ENCODE measurements at regions not wholly inside any gene's neighbourhood (a gene's known extent, or its start where the extent isn't known, plus 50 kb on each side); places are given as distances from the start of the nearest gene placed in this dataset.

- Histone ChIP-seq H4K20me1 (ENCODE audit: insufficient read depth, low read length) (no peaks in the 10 kb centered on the region), H2AFZ (ENCODE audit: low read length) (no peak overlapping the region), H3K79me2 (ENCODE audit: insufficient read depth, low read depth, low read length) (no peaks in the 10 kb centered on the region), H3K4me1 (ENCODE audit: insufficient read depth, low read length, poor library complexity, severe bottlenecking) (no peaks in the 10 kb centered on the region), H3K36me3 (ENCODE audit: insufficient read depth, low read length) (no peaks in the 10 kb centered on the region), H3K4me2 (ENCODE audit: low read length) (no peak overlapping the region), H3K27ac (ENCODE audit: low read depth, low read length, poor library complexity, severe bottlenecking) (no peak overlapping the region), H3K9me3 (ENCODE audit: low read length) (no peaks in the 10 kb centered on the region), H3K9me2 (ENCODE audit: insufficient read depth, low read length) (no peaks in the 10 kb centered on the region), H3K4me3 (ENCODE audit: low read depth, low read length, poor library complexity, severe bottlenecking) (no peak overlapping the region)
- BruUV-seq (replicated peaks), result no TSS peak
- POLR2A ChIA-PET, result no interaction called here
- no peak for TF ChIP-seq CTCF (conservative IDR thresholded peaks at IDR 0.05; ENCODE audit: low read length)
- TF ChIP-seq EZH2phosphoT487 (IDR thresholded peaks at IDR 0.05; ENCODE audit: borderline replicate concordance, low read depth, low read length), result no peak
- no peak for DNase-seq (ENCODE audit: low spot score)
- CTCF ChIA-PET (ENCODE audit: unreplicated experiment), result no interaction called here
- intact Hi-C loops (cut with micrococcal nuclease; ENCODE audit: unreplicated experiment), result no loop called here
Measured at GRCh38 chr3:79906106-79906505, 138.3 kb upstream of the ROBO1 start.

- Histone ChIP-seq H4K20me1 (ENCODE audit: insufficient read depth, low read length) (no peaks in the 10 kb centered on the region), H2AFZ (ENCODE audit: low read length) (no peak overlapping the region), H3K9me3 (ENCODE audit: low read length) (no peaks in the 10 kb centered on the region), H3K4me2 (ENCODE audit: low read length) (no peak overlapping the region), H3K4me1 (ENCODE audit: insufficient read depth, low read length, poor library complexity, severe bottlenecking) (no peaks in the 10 kb centered on the region), H3K4me3 (ENCODE audit: low read depth, low read length, poor library complexity, severe bottlenecking) (no peak overlapping the region), H3K36me3 (ENCODE audit: insufficient read depth, low read length) (no peaks in the 10 kb centered on the region), H3K9me2 (ENCODE audit: insufficient read depth, low read length) (no peaks in the 10 kb centered on the region), H3K79me2 (ENCODE audit: insufficient read depth, low read depth, low read length) (no peaks in the 10 kb centered on the region), H3K27ac (ENCODE audit: low read depth, low read length, poor library complexity, severe bottlenecking) (no peak overlapping the region)
- no peak for DNase-seq (ENCODE audit: low spot score)
- ChIA-PET CTCF (ENCODE audit: unreplicated experiment) (no interaction called here), POLR2A (interaction anchor here (0.7 kb wide), 1 partner anchor 97 kb away, joined by 3 read pairs; no protein-coding TSS in a partner anchor)
- intact Hi-C loops (cut with micrococcal nuclease; ENCODE audit: unreplicated experiment), result no loop called here
- no peak for TF ChIP-seq EZH2phosphoT487 (IDR thresholded peaks at IDR 0.05; ENCODE audit: borderline replicate concordance, low read depth, low read length)
- no peak for TF ChIP-seq CTCF (conservative IDR thresholded peaks at IDR 0.05; ENCODE audit: low read length)
- no TSS peak for BruUV-seq (replicated peaks)
Measured at GRCh38 chr3:79902151-79902550, 134.4 kb upstream of the ROBO1 start.

- no peaks in the 10 kb centered on the region for H3K36me3 ChIP-seq (ENCODE audit: insufficient read depth, low read length)
- intact Hi-C loops (cut with micrococcal nuclease; ENCODE audit: unreplicated experiment), result no loop called here
Measured at GRCh38 chr3:79898907-79899306, 131.1 kb upstream of the ROBO1 start.

More at GRCh38 chr3:79898907-79899306, 131.1 kb upstream of the ROBO1 start:
- TF ChIP-seq EZH2phosphoT487 (IDR thresholded peaks at IDR 0.05; ENCODE audit: borderline replicate concordance, low read depth, low read length), result no peak
- TF ChIP-seq CTCF (conservative IDR thresholded peaks at IDR 0.05; ENCODE audit: low read length), result no peak
- Histone ChIP-seq H3K4me2 (ENCODE audit: low read length) (no peak overlapping the region), H3K4me1 (ENCODE audit: insufficient read depth, low read length, poor library complexity, severe bottlenecking) (no peaks in the 10 kb centered on the region), H3K9me2 (ENCODE audit: insufficient read depth, low read length) (no peaks in the 10 kb centered on the region), H3K79me2 (ENCODE audit: insufficient read depth, low read depth, low read length) (no peaks in the 10 kb centered on the region), H3K27ac (ENCODE audit: low read depth, low read length, poor library complexity, severe bottlenecking) (no peak overlapping the region), H3K9me3 (ENCODE audit: low read length) (no peaks in the 10 kb centered on the region), H4K20me1 (ENCODE audit: insufficient read depth, low read length) (no peaks in the 10 kb centered on the region), H2AFZ (ENCODE audit: low read length) (no peak overlapping the region), H3K4me3 (ENCODE audit: low read depth, low read length, poor library complexity, severe bottlenecking) (no peak overlapping the region)
- POLR2A ChIA-PET, result no interaction called here
- CTCF ChIA-PET (ENCODE audit: unreplicated experiment), result no interaction called here
- no TSS peak for BruUV-seq (replicated peaks)
- DNase-seq (ENCODE audit: low spot score), result no peak
